GM06990 (cell line): ENCODE measurements at regions not wholly inside any gene's neighbourhood (a gene's known extent, or its start where the extent isn't known, plus 50 kb on each side); places are given as distances from the start of the nearest gene placed in this dataset.

Source experiments
- DNase-seq: peaks from one replicate; pipeline ENCODE4 v3.0.0-alpha.2; 2011; ENCODE audit not compliant: insufficient read length; ENCODE audit errors: extremely low read depth
- H3K27me3 ChIP-seq: replicated peaks from 2 replicates; pipeline ENCODE4 v1.6.0; 2011; ENCODE audit warnings: low read length; ENCODE audit not compliant: control insufficient read depth, insufficient read depth
- H3K36me3 ChIP-seq: 2 replicates; pipeline ENCODE4 v1.5.1; 2011; ENCODE audit warnings: low read length; ENCODE audit not compliant: control insufficient read depth, insufficient read depth
- H3K4me3 ChIP-seq: replicated peaks from 2 replicates; pipeline ENCODE4 v1.5.1; 2011; ENCODE audit warnings: low read depth, mild to moderate bottlenecking, control low read depth, low read length
- CTCF ChIP-seq: IDR thresholded peaks from 2 replicates; pipeline ENCODE4 v1.5.1; 2011; ENCODE audit warnings: low read length, control low read depth, mild to moderate bottlenecking, inconsistent platforms; ENCODE audit not compliant: insufficient read depth, poor library complexity, severe bottlenecking

- H3K36me3 ChIP-seq, result no peaks in the 10 kb centered on the region
- no peak for TF ChIP-seq CTCF
- no peak overlapping the region for H3K4me3 ChIP-seq
- DNase-seq, result no peak
- no peaks in the 10 kb centered on the region for H3K27me3 ChIP-seq
Observed at GRCh38 chr4:89469516-89469915, 161.9 kb upstream of the GPRIN3 start.

- DNase-seq, result no peak
- no peaks in the 10 kb centered on the region for H3K36me3 ChIP-seq
- no peak for TF ChIP-seq CTCF
Observed at GRCh38 chr4:89468602-89469001, 161.0 kb upstream of the GPRIN3 start.

GRCh38 chr4:89463341-89463740, 155.7 kb upstream of the GPRIN3 start:
- H3K4me3 ChIP-seq, result no peak overlapping the region
- TF ChIP-seq CTCF, result no peak
- no peaks in the 10 kb centered on the region for H3K36me3 ChIP-seq
- no peak for DNase-seq
- no peaks in the 10 kb centered on the region for H3K27me3 ChIP-seq

More at GRCh38 chr4:89468602-89469001, 161.0 kb upstream of the GPRIN3 start:
- Histone ChIP-seq H3K27me3 (no peaks in the 10 kb centered on the region), H3K4me3 (no peak overlapping the region)

- no peak for DNase-seq
- no peak overlapping the region for H3K4me3 ChIP-seq
- H3K27me3 ChIP-seq, result no peaks in the 10 kb centered on the region
- H3K36me3 ChIP-seq, result no peaks in the 10 kb centered on the region
- TF ChIP-seq CTCF, result no peak
Observed at GRCh38 chr4:89447543-89447942, 139.9 kb upstream of the GPRIN3 start.

GRCh38 chr4:89446193-89446592, 138.6 kb upstream of the GPRIN3 start:
- Histone ChIP-seq H3K27me3 (no peaks in the 10 kb centered on the region), H3K4me3 (no peak overlapping the region), H3K36me3 (no peaks in the 10 kb centered on the region)
- no peak for TF ChIP-seq CTCF
- DNase-seq, result no peak

GRCh38 chr4:89439533-89439932, 131.9 kb upstream of the GPRIN3 start:
- Histone ChIP-seq H3K27me3 (no peaks in the 10 kb centered on the region), H3K4me3 (no peak overlapping the region), H3K36me3 (no peaks in the 10 kb centered on the region)
- no peak for TF ChIP-seq CTCF
- no peak for DNase-seq
